ENCODE measurements at regions not wholly inside any gene's neighbourhood (a gene's known extent, or its start where the extent isn't known, plus 50 kb on each side); places are given as distances from the start of the nearest gene placed in this dataset.

DNA sequence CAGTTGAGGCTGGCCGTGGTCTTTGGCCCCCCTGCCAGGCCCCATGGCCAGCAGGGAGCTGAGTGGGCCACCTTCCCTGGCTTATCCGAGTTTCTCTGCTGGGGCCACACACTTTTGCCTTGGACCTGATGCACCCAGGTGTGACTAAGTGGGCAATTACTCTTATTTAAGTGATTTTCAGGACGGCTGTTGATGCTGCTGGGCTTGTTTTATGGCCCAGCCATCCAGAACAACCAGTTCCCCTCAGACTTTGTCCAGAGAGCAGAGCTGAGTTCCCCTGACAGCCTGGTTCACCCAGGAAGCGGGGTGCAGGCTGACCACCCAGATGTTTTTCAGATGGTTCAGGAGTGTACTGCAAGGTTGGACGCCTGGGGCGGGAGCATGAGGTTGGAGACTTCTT is 68.8 kb downstream of the GLI2 start:
- in situ Hi-C loops (cut with HindIII; ENCODE audit: low pct_unique_long_range_greater_than_20kb, low sequenced_read_pairs) = no loop called here
- DNase-seq (ENCODE audit: low read depth, low spot score) = no peak

DNA sequence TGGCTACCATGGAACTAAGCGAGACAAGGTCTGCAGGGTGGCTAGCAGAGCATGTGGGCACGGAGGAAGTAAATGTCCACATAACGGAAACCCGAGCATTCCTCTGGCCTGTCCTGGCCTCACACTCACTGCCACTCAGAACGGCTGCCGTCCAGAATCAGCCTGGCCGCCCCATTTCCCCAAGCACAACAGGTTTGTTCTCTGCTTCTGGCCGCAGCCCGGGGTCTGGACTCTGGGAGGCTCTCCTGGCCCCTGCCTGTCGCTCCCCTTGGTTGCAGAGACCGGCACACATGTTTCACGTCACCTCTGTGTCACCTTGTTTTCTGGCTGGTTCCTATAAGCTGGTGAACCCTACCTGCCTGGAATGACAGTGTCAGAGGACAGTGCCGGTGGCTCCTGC is 69.3 kb downstream of the GLI2 start:
- DNase-seq (ENCODE audit: low read depth, low spot score) = no peak
- in situ Hi-C loops (cut with HindIII; ENCODE audit: low pct_unique_long_range_greater_than_20kb, low sequenced_read_pairs) = no loop called here

DNA sequence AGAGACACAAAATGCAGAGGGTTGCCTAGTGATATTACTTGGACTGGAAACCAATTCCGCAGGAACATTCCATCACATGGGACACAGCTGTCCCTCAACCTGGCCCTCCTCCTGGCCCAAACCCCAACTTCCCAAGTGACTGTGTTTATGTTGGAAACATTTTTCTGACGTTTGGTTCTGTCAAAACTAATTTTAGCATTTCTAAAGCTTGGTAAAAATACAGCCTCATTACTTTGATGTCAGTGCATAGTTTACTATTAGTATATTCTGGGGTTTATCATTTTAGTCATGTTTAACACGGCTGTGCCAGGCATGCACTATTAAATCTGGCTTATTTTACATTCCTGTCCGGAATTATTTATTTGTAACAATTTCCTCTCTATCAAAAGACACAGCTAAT is 69.9 kb downstream of the GLI2 start:
- in situ Hi-C loops (cut with HindIII; ENCODE audit: low pct_unique_long_range_greater_than_20kb, low sequenced_read_pairs) = no loop called here
- DNase-seq (ENCODE audit: low read depth, low spot score) = no peak

DNA sequence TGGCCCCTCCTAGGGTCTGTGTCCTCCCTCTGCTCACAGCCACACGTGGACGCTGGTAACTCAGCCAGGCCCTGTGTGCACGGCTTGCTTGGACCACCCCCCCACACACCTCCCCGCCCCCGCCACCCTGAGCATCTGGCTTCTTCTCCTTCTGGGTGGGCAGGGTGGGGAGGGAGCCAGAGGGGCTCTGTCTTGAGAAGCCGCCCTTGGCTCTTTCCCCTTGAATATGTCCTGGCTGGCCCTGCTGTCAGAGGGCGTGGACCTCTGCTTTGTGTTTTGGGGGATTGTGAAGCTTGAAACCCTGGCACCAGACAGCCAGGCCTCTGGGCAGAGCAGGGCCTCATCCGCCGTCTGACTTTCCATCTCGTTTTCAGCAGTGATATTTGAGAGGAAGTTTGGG is 72.1 kb downstream of the GLI2 start:
- in situ Hi-C loops (cut with HindIII; ENCODE audit: low pct_unique_long_range_greater_than_20kb, low sequenced_read_pairs) = no loop called here
- DNase-seq (ENCODE audit: low read depth, low spot score) = no peak

DNA sequence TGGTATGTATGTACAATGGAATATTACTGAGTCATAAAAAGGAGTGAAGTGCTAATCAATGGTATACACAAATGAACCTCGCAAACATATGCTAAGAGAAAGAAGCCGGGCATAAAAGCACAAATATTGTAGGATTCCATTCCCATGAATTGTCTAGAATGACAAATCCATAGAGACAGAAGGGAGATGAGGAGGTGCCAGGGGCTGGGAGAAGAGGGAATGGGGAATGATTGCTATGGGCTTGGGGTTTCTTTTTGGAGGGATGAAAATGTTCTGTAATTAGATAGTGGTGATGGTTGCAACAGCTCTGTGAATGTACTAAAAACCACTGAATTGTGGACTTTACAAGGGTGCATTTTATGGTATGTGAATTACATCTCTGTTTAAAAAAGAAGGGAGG is 73.5 kb downstream of the GLI2 start:
- in situ Hi-C loops (cut with HindIII; ENCODE audit: low pct_unique_long_range_greater_than_20kb, low sequenced_read_pairs) = no loop called here
- no peak for DNase-seq (ENCODE audit: low read depth, low spot score)

DNA sequence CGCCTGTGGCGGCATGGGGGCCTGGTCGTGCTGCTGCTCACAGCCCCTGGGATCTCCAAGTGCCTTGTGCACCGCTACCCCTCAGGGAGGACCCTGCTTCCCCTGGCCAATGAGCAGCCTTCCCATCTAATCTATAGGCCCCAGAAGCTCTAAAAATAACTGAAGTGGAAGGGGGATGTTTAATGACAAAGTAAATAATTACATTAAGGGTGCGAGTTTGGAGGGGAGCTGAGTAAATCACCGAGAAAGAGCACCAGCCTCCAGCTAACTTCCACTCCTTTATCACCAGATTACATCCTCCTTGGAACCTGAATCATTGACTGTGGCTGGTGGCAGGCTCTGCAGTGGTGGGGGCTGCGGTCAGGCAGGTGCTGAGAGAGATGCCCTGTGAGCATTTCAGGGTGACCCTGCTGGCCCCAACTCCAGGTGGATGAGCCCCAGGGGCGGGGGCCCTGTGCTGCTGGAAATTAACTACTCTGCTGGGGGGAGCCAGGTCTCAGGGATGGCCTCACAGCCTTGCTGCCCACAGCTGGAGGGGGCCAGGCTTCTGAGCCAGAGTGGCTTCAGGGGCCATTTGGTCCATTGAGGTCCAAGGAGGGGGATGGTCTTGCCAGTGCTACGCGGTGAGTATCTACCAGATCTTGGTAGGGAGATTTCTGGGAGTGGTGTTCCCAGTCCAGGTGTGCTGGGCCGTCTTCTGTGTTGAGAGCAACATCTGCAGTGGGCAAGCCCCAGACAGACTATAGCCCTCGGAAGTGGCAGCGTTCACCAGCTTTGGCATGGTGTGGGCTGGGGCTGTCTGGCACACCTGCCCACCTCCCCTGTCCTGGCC is 74.2 kb downstream of the GLI2 start:
- in situ Hi-C loops (cut with HindIII; ENCODE audit: low pct_unique_long_range_greater_than_20kb, low sequenced_read_pairs) = no loop called here
- no peak for DNase-seq (ENCODE audit: low read depth, low spot score)

DNA sequence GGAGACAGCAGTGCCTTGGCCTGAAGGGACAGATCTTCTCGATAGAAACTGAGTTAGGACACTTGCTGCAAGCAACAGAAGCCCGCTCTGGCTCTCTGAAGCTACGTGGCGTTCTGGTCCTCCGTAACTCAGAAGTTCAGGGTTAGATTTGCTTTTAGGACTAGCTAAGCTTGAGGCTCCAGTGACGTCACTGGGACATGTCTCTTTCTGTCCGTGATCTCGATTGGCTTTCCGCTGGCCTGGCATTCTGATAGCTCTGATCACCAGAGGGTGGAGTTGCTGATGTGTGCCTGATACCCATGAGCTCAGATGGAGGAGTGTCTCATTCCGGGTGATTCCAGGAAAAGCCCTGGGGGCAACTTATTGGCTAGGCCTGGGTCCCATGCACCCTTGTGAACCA is 75.0 kb downstream of the GLI2 start:
- in situ Hi-C loops (cut with HindIII; ENCODE audit: low pct_unique_long_range_greater_than_20kb, low sequenced_read_pairs) = no loop called here
- DNase-seq (ENCODE audit: low read depth, low spot score) = no peak

DNA sequence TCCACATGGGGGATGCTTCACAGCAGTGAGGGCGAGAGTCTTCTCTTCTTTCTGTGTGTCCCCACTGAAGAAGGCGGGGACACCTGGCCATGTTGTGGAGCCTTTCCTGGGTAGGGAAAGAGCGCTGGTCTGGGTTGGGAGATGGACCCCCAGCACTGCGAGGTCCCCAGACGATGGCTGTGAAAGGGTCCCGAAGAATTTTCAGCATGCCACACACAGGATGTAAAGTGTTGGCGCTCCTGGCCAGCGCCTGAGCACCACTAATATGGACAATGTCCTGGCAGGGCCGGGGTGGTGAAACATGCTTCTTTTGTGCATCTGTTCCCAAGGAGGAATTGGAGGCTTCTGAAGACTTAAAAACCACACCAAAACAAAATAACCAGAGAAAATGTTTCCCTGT is 77.2 kb downstream of the GLI2 start:
- in situ Hi-C loops (cut with HindIII; ENCODE audit: low pct_unique_long_range_greater_than_20kb, low sequenced_read_pairs) = no loop called here
- no peak for DNase-seq (ENCODE audit: low read depth, low spot score)

DNA sequence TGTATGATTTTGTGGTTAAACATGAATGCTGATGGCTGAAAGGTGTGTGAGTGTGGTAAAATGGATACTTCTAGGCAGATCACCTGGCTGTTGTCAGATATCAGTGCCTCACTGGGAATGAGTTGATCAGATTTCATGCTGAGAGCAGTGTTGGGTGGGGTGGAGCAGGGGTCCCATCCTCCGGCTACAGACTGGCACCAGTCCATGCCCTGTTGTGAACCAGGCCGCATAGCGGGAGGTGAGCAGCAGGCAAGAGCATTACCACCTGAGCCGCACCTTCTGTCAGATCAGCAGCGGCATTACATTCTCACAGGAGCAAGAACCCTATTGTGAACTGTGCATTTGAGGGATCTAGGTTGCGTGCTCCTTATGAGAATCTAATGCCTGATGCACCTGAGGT is 78.7 kb downstream of the GLI2 start:
- DNase-seq (ENCODE audit: low read depth, low spot score) = no peak
- in situ Hi-C loops (cut with HindIII; ENCODE audit: low pct_unique_long_range_greater_than_20kb, low sequenced_read_pairs) = no loop called here

DNA sequence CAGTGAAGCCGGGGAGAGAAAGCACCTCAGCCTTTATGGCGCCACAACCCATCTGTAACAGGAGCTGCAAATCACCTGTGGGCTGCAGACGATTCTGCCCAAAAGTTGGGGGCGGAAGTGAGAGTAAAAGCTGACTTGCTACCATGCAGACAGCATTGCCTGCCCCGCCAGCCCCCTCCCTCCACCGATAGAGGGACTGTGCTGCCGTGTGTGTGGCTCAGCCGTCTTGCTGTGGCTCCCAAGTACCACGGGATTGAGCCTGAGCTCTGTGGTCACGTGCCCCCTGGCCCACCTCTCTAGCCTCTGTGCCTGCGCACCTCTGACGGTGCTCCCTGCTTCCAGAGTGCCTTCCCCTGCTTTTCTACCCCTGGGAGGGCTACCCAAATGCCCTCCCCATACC is 79.6 kb downstream of the GLI2 start:
- DNase-seq (ENCODE audit: low read depth, low spot score) = no peak
- in situ Hi-C loops (cut with HindIII; ENCODE audit: low pct_unique_long_range_greater_than_20kb, low sequenced_read_pairs) = no loop called here

DNA sequence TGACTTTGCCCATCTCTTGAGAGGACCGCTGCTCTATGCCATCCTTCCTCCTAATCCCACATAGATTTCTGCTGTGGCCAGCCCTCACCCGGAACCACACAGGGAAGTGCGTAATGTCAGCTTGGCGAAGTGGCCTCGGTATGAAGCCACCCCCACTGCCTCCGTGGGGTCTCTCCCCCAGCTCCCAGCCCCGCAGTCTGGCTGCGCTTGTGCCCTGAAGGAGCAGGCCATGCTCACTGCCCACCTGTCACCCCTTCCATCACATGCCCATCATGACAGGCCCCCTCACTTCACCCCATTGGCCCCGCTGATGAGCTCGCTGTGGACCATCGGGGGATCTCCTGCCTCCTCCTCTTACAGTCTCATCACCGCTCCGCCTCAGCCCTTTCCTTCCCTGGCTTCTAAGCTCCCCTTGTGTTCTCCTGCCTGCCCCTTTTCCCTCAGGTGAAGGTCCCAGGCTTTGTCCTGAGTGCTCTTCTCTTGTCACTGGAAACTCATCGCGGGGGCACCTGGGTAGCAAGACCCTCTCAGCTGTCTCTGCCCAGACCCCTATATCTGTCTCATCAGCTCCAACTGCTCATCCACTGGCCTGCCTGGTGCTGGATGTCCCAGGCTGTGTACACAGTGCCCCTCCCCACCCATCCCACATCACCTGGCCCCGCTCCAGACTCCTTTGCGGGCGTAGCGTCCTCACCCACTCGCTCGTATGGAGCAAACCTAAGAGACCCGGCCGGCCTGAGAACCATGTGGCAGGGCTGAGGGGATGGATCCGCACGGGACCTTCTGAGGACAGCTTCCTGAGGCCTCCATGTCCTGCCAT is 81.7 kb downstream of the GLI2 start:
- in situ Hi-C loops (cut with HindIII; ENCODE audit: low pct_unique_long_range_greater_than_20kb, low sequenced_read_pairs) = no loop called here
- no peak for DNase-seq (ENCODE audit: low read depth, low spot score)

DNA sequence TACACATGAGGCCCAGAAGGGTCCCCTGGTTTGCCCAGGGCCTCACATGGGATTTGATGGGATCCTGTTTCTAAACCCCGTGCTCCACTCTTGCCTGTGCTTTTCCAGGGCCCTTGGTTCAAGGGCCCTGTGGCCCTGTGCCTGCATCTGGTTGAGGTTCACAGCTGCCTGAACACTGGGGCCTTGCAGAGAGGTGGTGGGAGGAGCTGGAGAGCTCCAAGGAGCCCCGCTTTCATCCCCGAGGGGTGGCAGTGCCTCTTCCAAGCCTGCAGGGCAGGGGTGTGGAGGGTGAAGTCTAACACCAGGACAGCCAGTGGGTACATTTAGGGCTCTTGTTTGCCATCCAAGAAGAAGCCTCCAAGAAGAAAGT is 82.3 kb downstream of the GLI2 start:
- in situ Hi-C loops (cut with HindIII; ENCODE audit: low pct_unique_long_range_greater_than_20kb, low sequenced_read_pairs) = no loop called here
- DNase-seq (ENCODE audit: low read depth, low spot score) = no peak

DNA sequence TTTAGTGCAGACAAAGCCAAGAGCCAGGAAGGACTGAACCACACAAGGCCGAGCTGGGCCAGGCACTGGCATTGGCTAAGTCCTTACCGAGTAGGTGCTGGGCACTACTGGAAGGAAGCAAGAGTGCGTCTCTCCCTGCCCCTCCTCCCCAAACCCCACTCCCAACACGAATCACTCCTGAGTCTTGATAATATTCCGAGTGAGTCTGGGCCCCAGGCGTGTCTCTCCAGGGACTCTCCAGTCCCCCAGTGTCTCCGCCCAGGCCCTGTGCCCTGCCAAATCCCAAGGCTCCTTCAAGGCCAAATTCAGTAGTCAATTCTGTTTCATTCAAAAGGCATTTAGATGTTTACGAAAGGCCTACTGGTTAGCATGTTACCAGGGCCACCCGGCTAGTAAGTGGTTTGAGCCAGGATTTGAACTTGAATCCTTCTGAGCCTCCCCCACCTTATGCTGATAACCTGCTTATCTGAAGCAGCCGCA is 82.8 kb downstream of the GLI2 start:
- in situ Hi-C loops (cut with HindIII; ENCODE audit: low pct_unique_long_range_greater_than_20kb, low sequenced_read_pairs) = no loop called here
- no peak for DNase-seq (ENCODE audit: low read depth, low spot score)

DNA sequence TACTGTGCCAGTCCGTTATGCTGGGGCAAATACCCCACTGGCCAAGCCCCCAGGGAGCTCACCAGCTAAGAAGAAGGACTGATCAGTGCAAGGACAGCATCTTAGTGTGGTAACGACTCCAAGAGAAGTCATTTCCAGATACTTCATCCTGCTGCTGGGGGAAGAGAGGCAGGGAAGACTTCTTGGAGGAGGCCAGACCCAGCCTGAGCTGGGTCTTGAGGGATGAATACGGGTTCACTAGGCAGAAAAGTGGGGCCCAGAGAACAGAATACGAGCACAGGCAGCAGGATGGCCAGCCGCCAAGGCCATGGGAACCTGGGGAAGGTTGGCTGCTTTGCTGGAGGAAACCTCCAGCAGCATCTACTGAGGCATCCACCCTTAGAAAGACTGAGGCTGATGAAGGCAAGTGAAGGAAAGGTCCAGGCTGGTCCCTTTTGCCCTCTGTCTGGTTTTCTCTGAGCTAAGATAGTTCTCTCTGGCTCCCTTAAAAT is 84.1 kb downstream of the GLI2 start:
- in situ Hi-C loops (cut with HindIII; ENCODE audit: low pct_unique_long_range_greater_than_20kb, low sequenced_read_pairs) = no loop called here
- DNase-seq (ENCODE audit: low read depth, low spot score) = no peak

DNA sequence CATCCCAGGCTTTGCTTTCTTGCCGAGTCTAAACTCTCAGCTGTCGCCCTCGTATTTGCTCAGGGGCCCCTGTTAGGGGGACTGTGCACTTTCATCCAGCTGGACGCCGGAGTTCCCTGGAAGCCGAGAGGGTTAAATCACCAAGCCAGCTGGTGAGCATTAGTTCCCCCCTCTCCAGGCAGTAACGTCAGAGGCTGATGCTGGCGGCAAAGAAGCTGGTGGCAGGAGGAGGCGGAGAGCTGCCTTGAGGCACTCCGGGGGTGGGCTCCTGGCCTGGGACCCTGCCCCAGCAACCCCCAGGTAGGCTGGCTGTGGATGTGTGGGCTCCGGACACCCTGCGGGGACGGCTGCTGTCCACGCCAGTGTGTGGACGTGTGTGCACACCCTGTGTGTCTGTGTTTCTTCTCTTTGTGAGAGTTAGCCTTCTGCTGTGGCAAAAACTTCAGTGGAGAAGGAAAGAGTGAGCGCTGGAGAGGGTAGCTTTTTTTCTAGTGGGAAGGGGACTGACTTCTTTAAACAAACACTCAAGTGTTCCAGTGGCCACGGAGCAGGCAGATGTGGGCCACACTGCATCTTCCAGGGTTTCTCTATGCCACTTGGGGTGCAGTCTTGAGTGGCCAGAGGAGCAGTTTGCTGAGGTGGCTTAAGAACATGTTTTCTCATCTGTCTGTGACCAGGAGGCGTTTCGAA is 84.7 kb downstream of the GLI2 start:
- in situ Hi-C loops (cut with HindIII; ENCODE audit: low pct_unique_long_range_greater_than_20kb, low sequenced_read_pairs) = no loop called here
- DNase-seq (ENCODE audit: low read depth, low spot score) = no peak

DNA sequence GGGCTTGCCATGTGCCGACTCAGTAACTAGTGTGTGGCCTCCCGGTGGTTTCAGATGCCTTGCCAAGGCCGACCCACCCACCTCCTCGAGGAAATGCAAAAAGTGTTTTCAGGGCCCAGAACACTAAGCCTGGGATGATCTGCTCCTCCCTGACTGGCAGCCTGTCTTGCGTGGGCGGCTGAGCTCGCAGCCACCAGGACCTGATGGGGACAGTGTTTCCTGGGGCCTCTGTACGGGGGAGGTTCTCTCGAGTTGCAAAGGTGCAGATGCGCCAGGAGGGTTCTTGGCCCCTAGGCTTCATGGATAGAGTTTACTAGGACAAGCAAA is 85.2 kb downstream of the GLI2 start:
- in situ Hi-C loops (cut with HindIII; ENCODE audit: low pct_unique_long_range_greater_than_20kb, low sequenced_read_pairs) = no loop called here
- no peak for DNase-seq (ENCODE audit: low read depth, low spot score)

DNA sequence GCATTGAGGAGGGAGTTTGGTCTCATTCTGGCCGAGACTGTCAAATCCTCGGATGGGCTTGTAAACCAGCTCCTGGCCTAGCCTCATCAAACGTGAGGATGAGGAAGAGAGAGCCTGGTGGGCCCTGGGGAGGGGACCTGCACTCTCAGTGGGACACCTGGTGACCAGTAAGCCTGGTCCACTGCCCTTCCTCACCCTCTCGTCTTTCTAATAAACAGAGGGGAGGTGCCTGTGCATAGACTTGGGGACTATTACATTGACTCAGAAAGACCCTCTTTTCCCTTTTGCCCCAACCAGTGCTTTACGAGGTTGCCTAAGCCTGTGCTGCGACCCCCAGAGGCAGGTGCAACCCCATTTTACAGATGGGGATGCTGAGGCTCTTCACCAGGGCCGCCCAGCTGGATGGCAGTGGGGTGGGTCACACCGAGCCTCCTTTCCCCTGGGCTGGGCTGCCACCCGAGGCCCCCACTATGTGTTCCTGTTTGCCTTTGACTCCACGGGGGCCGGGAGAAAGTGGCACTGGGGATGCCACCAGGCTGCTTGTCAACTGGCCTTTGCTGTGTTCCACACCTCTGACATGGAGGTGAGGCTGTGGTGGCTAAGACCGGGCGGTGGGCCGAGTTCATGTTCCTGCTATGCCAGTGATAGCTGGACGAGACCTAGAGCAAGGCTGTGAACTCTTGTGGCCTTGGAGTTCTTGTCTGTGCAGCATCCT is 85.9 kb downstream of the GLI2 start:
- no peak for DNase-seq (ENCODE audit: low read depth, low spot score)
- in situ Hi-C loops (cut with HindIII; ENCODE audit: low pct_unique_long_range_greater_than_20kb, low sequenced_read_pairs) = no loop called here

DNA sequence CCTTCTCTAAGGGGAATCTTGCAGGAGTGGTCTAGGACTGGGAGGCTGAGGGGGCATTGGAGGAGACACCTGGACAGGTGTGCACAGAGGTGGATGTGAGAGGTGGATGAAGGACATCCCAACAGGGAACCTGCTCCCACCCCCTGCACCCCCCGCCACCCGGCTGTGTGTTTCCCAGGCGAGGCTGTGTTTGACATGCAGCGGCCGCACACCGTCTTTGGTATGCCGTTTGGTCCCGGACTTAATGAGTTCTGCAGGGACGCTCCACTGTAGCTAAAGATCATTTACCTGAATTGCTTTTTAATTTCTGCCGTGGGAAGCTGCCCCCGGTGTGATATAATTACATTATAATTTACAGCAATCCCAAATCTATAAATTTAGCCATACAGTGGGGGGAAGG is 87.3 kb downstream of the GLI2 start:
- in situ Hi-C loops (cut with HindIII; ENCODE audit: low pct_unique_long_range_greater_than_20kb, low sequenced_read_pairs) = no loop called here
- no peak for DNase-seq (ENCODE audit: low read depth, low spot score)
